SU-DHL-6 (cell line): ENCODE measurements at regions not wholly inside any gene's neighbourhood (a gene's known extent, or its start where the extent isn't known, plus 50 kb on each side); places are given as distances from the start of the nearest gene placed in this dataset.

Experiments
- H2AFZ ChIP-seq: fragments of 200-600 bp; sonication (generic); 2 replicates; pipeline ENCODE4 v1.6.1; 2014; ENCODE audit warnings: low read depth, mild to moderate bottlenecking, moderate library complexity, mixed read lengths, antibody characterized with exemption, low read length; ENCODE audit not compliant: severe bottlenecking
- H3F3A ChIP-seq: fragments of 200-600 bp; shearing (Covaris generic); 2 replicates; pipeline ENCODE4 v1.6.0; 2016; ENCODE audit warnings: antibody characterized with exemption, mild to moderate bottlenecking; ENCODE audit not compliant: insufficient read depth
- H3K27ac ChIP-seq: fragments of 200-600 bp; sonication (generic); 2 replicates; pipeline ENCODE4 v1.5.1; 2016; ENCODE audit warnings: low read depth, mild to moderate bottlenecking, low read length, moderate library complexity, mixed read lengths
- H3K27me3 ChIP-seq: fragments of 200-600 bp; sonication (generic), shearing (Covaris generic); 2 replicates; pipeline ENCODE4 v1.6.0; 2014; ENCODE audit warnings: mild to moderate bottlenecking, low read length
- H3K36me3 ChIP-seq: fragments of 200-600 bp; sonication (generic); 2 replicates; pipeline ENCODE4 v1.6.1; 2014; ENCODE audit warnings: mild to moderate bottlenecking, low read length, mixed read lengths
- H3K4me2 ChIP-seq: fragments of 300-600, 200-600 bp; shearing (Covaris generic), sonication (generic); 2 replicates; pipeline ENCODE4 v1.6.0; 2014; ENCODE audit warnings: low read length, low read depth, mild to moderate bottlenecking; ENCODE audit not compliant: poor library complexity, severe bottlenecking
- H3K4me3 ChIP-seq: fragments of 200-600 bp; sonication (generic); 2 replicates; pipeline ENCODE4 v1.5.1; 2014; ENCODE audit warnings: antibody characterized with exemption, low read length, mild to moderate bottlenecking, mixed read lengths; ENCODE audit not compliant: insufficient read depth, poor library complexity, severe bottlenecking
- H3K79me2 ChIP-seq: fragments of 200-600 bp; sonication (generic); 2 replicates; pipeline ENCODE4 v1.6.1; 2014; ENCODE audit warnings: mild to moderate bottlenecking, low read length, moderate library complexity; ENCODE audit not compliant: insufficient read depth
- H3K9ac ChIP-seq: fragments of 200-600 bp; sonication (generic); 2 replicates; pipeline ENCODE4 v1.7.0; 2014; ENCODE audit warnings: mild to moderate bottlenecking, low read length
- H3K9me2 ChIP-seq: fragments of 200-600 bp; sonication (generic); replicated peaks from 2 replicates; pipeline ENCODE4 v1.6.1; 2014; ENCODE audit warnings: low read length; ENCODE audit not compliant: insufficient read depth
- H3K9me3 ChIP-seq: fragments of 200-600 bp; sonication (generic); 2 replicates; pipeline ENCODE4 v1.6.1; 2014; ENCODE audit warnings: low read length, mixed read lengths; ENCODE audit not compliant: insufficient read depth
- H4K20me1 ChIP-seq: fragments of 200-600 bp; sonication (generic); 2 replicates; pipeline ENCODE4 v1.6.1; 2014; ENCODE audit warnings: low read depth, mild to moderate bottlenecking, antibody characterized with exemption, low read length, moderate library complexity, mixed read lengths
- CTCF ChIP-seq: fragments of 200-600 bp; sonication (generic); IDR thresholded peaks from one replicate; pipeline ENCODE4 v1.5.1; 2017; ENCODE audit warnings: antibody characterized with exemption, mild to moderate bottlenecking, low read length, moderate library complexity; ENCODE audit not compliant: insufficient read depth, poor library complexity, severe bottlenecking
- EZH2phosphoT487 ChIP-seq: fragments of 200-600 bp; sonication (generic), shearing (Covaris generic); conservative IDR thresholded peaks from 2 replicates; pipeline ENCODE4 v1.6.1; 2018; ENCODE audit warnings: mild to moderate bottlenecking, antibody characterized with exemption, low read length, moderate library complexity, mixed read lengths

- Histone ChIP-seq H3K27me3 (no peaks in the 10 kb centered on the region), H3K36me3 (no peaks in the 10 kb centered on the region), H3K4me3 (no peak overlapping the region), H3F3A (no peaks in the 10 kb centered on the region), H3K4me2 (no peak overlapping the region), H3K9me3 (no peaks in the 10 kb centered on the region), H3K9ac (no peak overlapping the region), H3K9me2 (no peaks in the 10 kb centered on the region), H4K20me1 (no peaks in the 10 kb centered on the region), H2AFZ (no peak overlapping the region), H3K79me2 (no peaks in the 10 kb centered on the region), H3K27ac (no peak overlapping the region)
- no peak for TF ChIP-seq EZH2phosphoT487
- no peak for TF ChIP-seq CTCF
Observed at GRCh38 chr12:41940571-41940970, 204.1 kb downstream of the GXYLT1 start.

GRCh38 chr12:41936333-41936732, 208.3 kb downstream of the GXYLT1 start:
- Histone ChIP-seq H3K4me2 (no peak overlapping the region), H3K9ac (no peak overlapping the region), H3K27ac (no peak overlapping the region)

GRCh38 chr12:41935911-41936310, 208.8 kb downstream of the GXYLT1 start:
- H3K27me3 ChIP-seq, result no peaks in the 10 kb centered on the region
- no peaks in the 10 kb centered on the region for H3F3A ChIP-seq
- H3K9ac ChIP-seq, result no peak overlapping the region

More at GRCh38 chr12:41936333-41936732, 208.3 kb downstream of the GXYLT1 start:
- H3K4me3 ChIP-seq, result no peak overlapping the region
- no peak overlapping the region for H2AFZ ChIP-seq
- H3K9me3 ChIP-seq, result no peaks in the 10 kb centered on the region
- no peaks in the 10 kb centered on the region for H3K79me2 ChIP-seq
- no peaks in the 10 kb centered on the region for H3F3A ChIP-seq
- H3K36me3 ChIP-seq, result no peaks in the 10 kb centered on the region
- no peaks in the 10 kb centered on the region for H4K20me1 ChIP-seq
- H3K27me3 ChIP-seq, result no peaks in the 10 kb centered on the region
- no peak for TF ChIP-seq EZH2phosphoT487
- TF ChIP-seq CTCF, result no peak
- no peaks in the 10 kb centered on the region for H3K9me2 ChIP-seq

More at GRCh38 chr12:41935911-41936310, 208.8 kb downstream of the GXYLT1 start:
- H3K9me2 ChIP-seq, result no peaks in the 10 kb centered on the region
- H4K20me1 ChIP-seq, result no peaks in the 10 kb centered on the region
- no peaks in the 10 kb centered on the region for H3K79me2 ChIP-seq
- no peaks in the 10 kb centered on the region for H3K36me3 ChIP-seq
- no peaks in the 10 kb centered on the region for H3K9me3 ChIP-seq
- TF ChIP-seq EZH2phosphoT487 (no peak), CTCF (no peak)
- no peak overlapping the region for H2AFZ ChIP-seq
- H3K4me3 ChIP-seq, result no peak overlapping the region
- no peak overlapping the region for H3K4me2 ChIP-seq
- no peak overlapping the region for H3K27ac ChIP-seq
